Liver (tissue), 8 donors: ENCODE measurements at regions not wholly inside any gene's neighbourhood (a gene's known extent, or its start where the extent isn't known, plus 50 kb on each side); places are given as distances from the start of the nearest gene placed in this dataset.

Source experiments
- DNase-seq: peaks from one replicate; pipeline ENCODE4 v3.0.0-alpha.2; 2017; ENCODE audit warnings: low spot score
- H3K27ac ChIP-seq, 2 donors: one replicate each; pipeline ENCODE4 v1.7.0; 2013; ENCODE audit warnings: inconsistent platforms in 2 of 2, low read length in 2 of 2, control low read depth in 1 of 2, low read depth in 1 of 2, mild to moderate bottlenecking in 1 of 2
- H3K27me3 ChIP-seq, 4 donors: one replicate each; pipeline versions ENCODE4 v1.6.1 to v1.7.0; 2013; ENCODE audit warnings: low read length in 3 of 4, inconsistent platforms in 1 of 4, mild to moderate bottlenecking in 1 of 4, moderate library complexity in 1 of 4; ENCODE audit not compliant: control insufficient read depth in 4 of 4, insufficient read depth in 4 of 4
- H3K36me3 ChIP-seq, 4 donors: one replicate each; pipeline versions ENCODE4 v1.6.1 to v1.7.0; 2013; ENCODE audit warnings: low read length in 3 of 4, mild to moderate bottlenecking in 3 of 4, low read depth in 1 of 4, moderate library complexity in 1 of 4; ENCODE audit not compliant: control insufficient read depth in 4 of 4, insufficient read depth in 3 of 4
- H3K4me1 ChIP-seq, 4 donors: one replicate each; pipeline versions ENCODE4 v1.6.1 to v1.7.0; 2013; ENCODE audit warnings: low read length in 3 of 4, mild to moderate bottlenecking in 3 of 4, moderate library complexity in 1 of 4; ENCODE audit not compliant: control insufficient read depth in 4 of 4, insufficient read depth in 4 of 4
- H3K4me3 ChIP-seq, 3 donors: one replicate each; pipeline versions ENCODE4 v1.6.1 to v1.7.0; 2013; ENCODE audit warnings: low read length in 3 of 3, control low read depth in 1 of 3, low read depth in 1 of 3, mild to moderate bottlenecking in 1 of 3
- H3K9ac ChIP-seq, 2 donors: one replicate each; pipeline ENCODE4 v1.7.0; 2013; ENCODE audit warnings: low read length in 2 of 2, mild to moderate bottlenecking in 2 of 2, moderate library complexity in 2 of 2, control low read depth in 1 of 2, low read depth in 1 of 2
- H3K9me3 ChIP-seq, 4 donors: one replicate each; pipeline versions ENCODE4 v1.6.1 to v1.7.0; 2013; ENCODE audit warnings: low read length in 3 of 4; ENCODE audit not compliant: control insufficient read depth in 4 of 4
- CTCF ChIP-seq: fragments of 150-350 bp; IDR thresholded peaks from 2 replicates; pipeline ENCODE4 v1.5.1; 2017; ENCODE audit warnings: improper control_type of control experiment, low read depth, low read length; ENCODE audit not compliant: missing input control
- EGR1 ChIP-seq, 2 donors: IDR thresholded peaks; 2 replicates each; pipeline ENCODE4 v1.6.1; 2016 to 2018; ENCODE audit warnings: antibody characterized with exemption in 2 of 2, low read depth in 2 of 2
- FOXA1 ChIP-seq: IDR thresholded peaks from 2 replicates; pipeline ENCODE4 v1.6.1; 2016; ENCODE audit warnings: antibody characterized with exemption
- FOXA2 ChIP-seq: IDR thresholded peaks from 2 replicates; pipeline ENCODE4 v1.6.1; 2016; ENCODE audit warnings: antibody characterized with exemption
- GABPA ChIP-seq, 2 donors: IDR thresholded peaks in 1 of 2; conservative IDR thresholded peaks in 1 of 2; 2 replicates each; pipeline ENCODE4 v1.6.1; 2016; ENCODE audit warnings: antibody characterized with exemption in 2 of 2, mild to moderate bottlenecking in 1 of 2, moderate library complexity in 1 of 2
- HNF4A ChIP-seq, 2 donors: conservative IDR thresholded peaks; 2 replicates each; pipeline ENCODE4 v1.6.1; 2016; ENCODE audit warnings: antibody characterized with exemption in 2 of 2, mild to moderate bottlenecking in 2 of 2
- HNF4G ChIP-seq: IDR thresholded peaks from 2 replicates; pipeline ENCODE4 v1.6.1; 2016; ENCODE audit warnings: antibody characterized with exemption
- JUND ChIP-seq, 2 donors: IDR thresholded peaks; 2 replicates each; pipeline ENCODE4 v1.6.1; 2016; ENCODE audit warnings: antibody characterized with exemption in 2 of 2
- MAX ChIP-seq: IDR thresholded peaks from 2 replicates; pipeline ENCODE4 v1.6.1; 2016; ENCODE audit warnings: antibody characterized with exemption
- NR2F2 ChIP-seq: IDR thresholded peaks from 2 replicates; pipeline ENCODE4 v1.6.1; 2016; ENCODE audit warnings: antibody characterized with exemption
- RAD21 ChIP-seq, 2 donors: IDR thresholded peaks; 2 replicates each; pipeline ENCODE4 v1.6.1; 2016; ENCODE audit warnings: antibody characterized with exemption in 2 of 2, mild to moderate bottlenecking in 2 of 2
- REST ChIP-seq: IDR thresholded peaks from 2 replicates; pipeline ENCODE4 v1.6.1; 2016; ENCODE audit warnings: antibody characterized with exemption, mild to moderate bottlenecking
- RXRA ChIP-seq, 2 donors: IDR thresholded peaks; 2 replicates each; pipeline ENCODE4 v1.6.1; 2017 to 2018; ENCODE audit warnings: antibody characterized with exemption in 2 of 2, mild to moderate bottlenecking in 1 of 2
- SP1 ChIP-seq: IDR thresholded peaks from 2 replicates; pipeline ENCODE4 v1.6.1; 2018; ENCODE audit warnings: antibody characterized with exemption, mild to moderate bottlenecking
- TAF1 ChIP-seq: conservative IDR thresholded peaks from 2 replicates; pipeline ENCODE4 v1.6.1; 2016; ENCODE audit warnings: antibody characterized with exemption, mild to moderate bottlenecking
- YY1 ChIP-seq: IDR thresholded peaks from 2 replicates; pipeline ENCODE4 v1.6.1; 2016; ENCODE audit warnings: antibody characterized with exemption, mild to moderate bottlenecking
- WGBS: extraction: QIAGEN DNeasy Blood & Tissue Kit; methylation state at CpG from one replicate; pipeline ENCODE4 v1.1.7; 2013; 5-methylcytosine and 5-hydroxymethylcytosine counted together
- TF ChIP-seq, protein P1 (sequence below): IDR thresholded peaks from 2 replicates; pipeline ENCODE4 v1.6.1; 2016; ENCODE audit warnings: antibody characterized with exemption
- TF ChIP-seq, protein P2 (sequence below): IDR thresholded peaks from 2 replicates; pipeline ENCODE4 v1.6.1; 2016; ENCODE audit warnings: antibody characterized with exemption
- donor health status: healthy.
- donor health status: healthy.
- donor health status: healthy.
- donor health status: healthy.
- donor health status: healthy.

DNA sequence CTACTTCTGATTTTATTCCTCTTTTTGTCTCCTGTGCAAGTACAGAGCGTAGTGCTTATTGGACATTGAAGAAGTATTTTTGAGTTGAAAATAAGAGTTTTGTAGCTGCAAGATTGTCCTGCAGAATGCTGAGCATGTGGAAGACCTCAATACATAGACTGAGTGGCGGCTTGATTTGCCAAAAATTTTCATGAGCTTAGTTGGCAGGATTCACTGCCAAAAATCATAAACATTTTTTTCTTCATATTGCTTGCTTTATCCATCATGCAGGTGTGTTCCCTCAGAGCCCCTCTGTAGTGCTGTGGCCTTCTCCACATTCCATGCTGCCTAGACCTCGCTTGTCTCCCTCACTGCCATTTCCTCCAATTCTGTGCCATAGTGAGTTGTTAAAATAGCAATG is 100.1 kb downstream of the DUSP10 start:
- no peak for DNase-seq
- no peaks in the 10 kb centered on the region for H3K27me3 ChIP-seq
- TF ChIP-seq CTCF: no peak
- no peak for TF ChIP-seq YY1
- no peak for TF ChIP-seq JUND (IDR thresholded peaks at IDR 0.05)
- no peak for TF ChIP-seq GABPA (IDR thresholded peaks at IDR 0.05 in 1 of 2, conservative IDR thresholded peaks at IDR 0.05 in 1 of 2)
- no peak for TF ChIP-seq REST
- TF ChIP-seq, protein P1, sequence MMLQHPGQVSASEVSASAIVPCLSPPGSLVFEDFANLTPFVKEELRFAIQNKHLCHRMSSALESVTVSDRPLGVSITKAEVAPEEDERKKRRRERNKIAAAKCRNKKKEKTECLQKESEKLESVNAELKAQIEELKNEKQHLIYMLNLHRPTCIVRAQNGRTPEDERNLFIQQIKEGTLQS: no peak
- TF ChIP-seq NR2F2: no peak
- TF ChIP-seq RXRA (IDR thresholded peaks at IDR 0.05): no peak
- TF ChIP-seq FOXA2: no peak
- no peak for TF ChIP-seq MAX
- TF ChIP-seq EGR1 (IDR thresholded peaks at IDR 0.05; ENCODE audit: low read depth in 2 of 2): no peak
- no peak for TF ChIP-seq SP1
- TF ChIP-seq TAF1: no peak
- no peak for TF ChIP-seq HNF4A (conservative IDR thresholded peaks at IDR 0.05)
- no peak for TF ChIP-seq RAD21 (IDR thresholded peaks at IDR 0.05)
- TF ChIP-seq HNF4G: no peak
- no peak for TF ChIP-seq FOXA1
- TF ChIP-seq, protein P2, sequence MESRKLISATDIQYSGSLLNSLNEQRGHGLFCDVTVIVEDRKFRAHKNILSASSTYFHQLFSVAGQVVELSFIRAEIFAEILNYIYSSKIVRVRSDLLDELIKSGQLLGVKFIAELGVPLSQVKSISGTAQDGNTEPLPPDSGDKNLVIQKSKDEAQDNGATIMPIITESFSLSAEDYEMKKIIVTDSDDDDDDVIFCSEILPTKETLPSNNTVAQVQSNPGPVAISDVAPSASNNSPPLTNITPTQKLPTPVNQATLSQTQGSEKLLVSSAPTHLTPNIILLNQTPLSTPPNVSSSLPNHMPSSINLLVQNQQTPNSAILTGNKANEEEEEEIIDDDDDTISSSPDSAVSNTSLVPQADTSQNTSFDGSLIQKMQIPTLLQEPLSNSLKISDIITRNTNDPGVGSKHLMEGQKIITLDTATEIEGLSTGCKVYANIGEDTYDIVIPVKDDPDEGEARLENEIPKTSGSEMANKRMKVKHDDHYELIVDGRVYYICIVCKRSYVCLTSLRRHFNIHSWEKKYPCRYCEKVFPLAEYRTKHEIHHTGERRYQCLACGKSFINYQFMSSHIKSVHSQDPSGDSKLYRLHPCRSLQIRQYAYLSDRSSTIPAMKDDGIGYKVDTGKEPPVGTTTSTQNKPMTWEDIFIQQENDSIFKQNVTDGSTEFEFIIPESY: no peak
- 97% methylated on average over 3 of the region's 3 CpGs for WGBS
- H3K27ac ChIP-seq: no peak overlapping the region
- H3K4me1 ChIP-seq: no peaks in the 10 kb centered on the region
- no peaks in the 10 kb centered on the region for H3K36me3 ChIP-seq
- no peak overlapping the region for H3K4me3 ChIP-seq
- no peaks in the 10 kb centered on the region for H3K9me3 ChIP-seq
- H3K9ac ChIP-seq: no peak overlapping the region
